ELR (cell line): ENCODE measurements at regions not wholly inside any gene's neighbourhood (a gene's known extent, or its start where the extent isn't known, plus 50 kb on each side); places are given as distances from the start of the nearest gene placed in this dataset.
"Not testable (repeated sequence)": the region's sequence is repeated elsewhere in the genome, so short reads cannot be mapped to it uniquely, and the experiment has no call there.

Experiments
- DNase-seq: peaks from one replicate; pipeline ENCODE4 v3.0.0-alpha.2; 2015; ENCODE audit warnings: low read depth

DNA sequence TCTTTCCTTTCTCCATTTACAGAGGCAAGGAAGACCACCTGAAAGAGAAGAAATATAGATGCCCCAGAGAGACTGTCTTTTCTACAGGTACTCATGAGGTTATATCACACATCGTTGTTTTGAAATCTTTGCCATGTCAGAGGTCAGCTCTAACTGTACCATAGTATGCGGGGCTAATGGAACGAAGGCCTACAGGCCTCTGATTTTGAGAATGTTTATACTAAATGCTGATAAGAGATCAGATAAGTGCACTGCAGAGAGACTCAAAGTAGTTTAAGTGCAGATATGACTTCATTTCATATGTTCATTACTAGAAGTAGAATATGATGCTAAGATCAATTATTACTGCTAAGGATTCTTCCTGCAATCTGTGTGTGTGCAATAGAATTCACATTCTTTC lies 1005.0 kb downstream of the GALC start:
- no peak for DNase-seq

DNA sequence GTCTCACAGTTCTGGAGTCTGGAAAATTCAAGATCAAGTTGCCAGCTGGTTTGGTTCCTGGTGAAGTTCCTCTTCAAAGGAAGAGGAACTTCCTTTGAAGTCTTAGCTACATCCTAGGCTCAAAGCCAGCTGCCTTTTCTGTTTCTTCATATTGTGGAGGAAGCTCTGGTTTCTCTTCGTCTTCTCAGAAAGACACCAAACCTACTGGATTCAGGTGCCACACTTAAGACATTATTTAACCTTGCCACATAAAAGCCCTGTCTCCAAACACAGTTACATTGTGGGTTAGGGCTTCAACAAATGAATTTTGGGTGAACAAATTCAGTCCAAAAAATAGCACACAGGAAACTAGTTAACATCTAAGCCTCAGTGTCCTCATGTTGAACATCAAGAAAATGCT lies 1019.8 kb downstream of the GALC start:
- DNase-seq: no peak

- no peak for DNase-seq
Measured at GRCh38 chr14:86971292-86971691, 1021.7 kb downstream of the GALC start.

GRCh38 chr14:86961106-86961716 lies 1031.8 kb downstream of the GALC start:
- peak; percentile 20 for DNase-seq

GRCh38 chr14:86955771-86956354 lies 1037.1 kb downstream of the GALC start:
- no peak for DNase-seq

DNA sequence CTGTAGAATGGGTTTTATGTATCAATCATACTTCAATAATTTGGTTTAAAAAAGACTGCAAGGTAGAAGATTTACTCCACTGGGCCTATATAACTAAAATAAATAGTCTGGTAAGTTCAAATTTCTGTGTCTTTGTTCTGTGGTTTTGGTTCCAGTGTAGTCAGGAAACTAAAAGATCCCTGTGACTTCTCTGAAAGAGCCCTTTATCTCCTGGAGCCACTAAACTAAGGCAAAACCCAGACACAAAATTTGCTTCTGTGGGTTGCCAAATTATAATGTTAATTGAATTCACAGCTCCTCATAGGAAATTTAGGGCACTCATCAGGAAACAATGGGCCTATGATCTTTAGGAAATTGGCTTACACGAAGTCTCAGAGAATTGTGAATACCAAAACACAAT lies 1038.4 kb downstream of the GALC start:
- DNase-seq: no peak

GRCh38 chr14:86946446-86946845 lies 1046.5 kb downstream of the GALC start:
- DNase-seq: no peak

- DNase-seq: no peak
Measured at GRCh38 chr14:86944434-86944833, 1048.5 kb downstream of the GALC start.

GRCh38 chr14:86943391-86944365 lies 1049.3 kb downstream of the GALC start:
- no peak for DNase-seq

DNA sequence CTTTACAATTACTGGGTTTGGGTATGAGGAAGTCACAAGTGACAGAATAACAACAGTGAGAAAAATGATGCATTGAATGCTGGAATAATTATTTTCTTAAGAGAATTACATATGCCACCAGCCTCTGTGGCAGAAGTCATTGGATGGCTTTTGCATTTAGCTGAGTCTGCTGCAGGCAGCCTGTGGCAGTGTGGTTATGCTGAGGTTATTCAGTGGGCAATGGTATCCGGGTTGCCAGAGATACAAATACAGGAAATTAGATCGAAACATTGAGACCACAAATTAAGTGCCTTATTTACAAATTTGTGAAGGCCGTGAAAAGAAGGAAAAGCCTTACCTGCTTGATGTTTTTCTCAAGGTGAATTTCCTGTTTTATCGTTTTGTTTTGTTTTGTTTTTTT lies 1050.0 kb downstream of the GALC start:
- no peak for DNase-seq

DNA sequence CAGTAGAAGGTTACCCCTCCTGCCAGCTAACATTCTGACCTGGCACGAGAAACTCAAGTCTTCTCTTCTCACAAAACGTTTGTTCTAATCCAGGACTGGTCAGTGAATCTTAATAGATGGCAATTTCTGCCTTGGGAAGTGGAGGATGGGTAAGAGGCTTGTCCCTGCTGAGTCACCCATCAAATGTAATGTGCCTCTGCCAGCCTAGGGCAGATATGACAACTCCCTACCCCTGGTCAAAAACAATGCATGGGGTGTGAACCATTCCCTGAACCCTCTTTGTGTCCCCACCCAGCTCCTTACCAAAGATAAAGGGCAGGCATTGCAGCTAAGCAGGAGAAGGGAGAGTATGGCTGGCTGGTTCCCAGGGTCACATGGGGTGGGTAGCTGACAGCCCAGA lies 1052.9 kb downstream of the GALC start:
- DNase-seq: no peak

DNA sequence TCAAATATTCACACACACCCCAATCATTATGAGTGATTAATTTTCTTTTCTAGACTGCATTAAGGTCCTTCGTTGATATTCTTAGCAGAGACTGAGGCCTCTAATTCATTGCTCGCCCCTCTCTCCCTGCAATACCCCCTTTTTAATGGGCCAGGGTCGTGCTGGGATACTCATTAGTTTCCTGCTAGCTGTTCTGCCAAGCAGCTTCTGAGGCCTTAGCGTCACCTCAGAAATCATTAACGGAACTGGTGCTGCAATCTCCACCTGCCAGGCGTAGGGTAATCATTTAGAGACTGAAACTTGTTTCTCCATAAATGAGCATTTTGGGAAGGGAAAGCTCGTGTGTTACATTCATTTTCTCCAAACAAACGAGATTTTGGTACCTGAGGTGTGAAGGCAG lies 1054.7 kb downstream of the GALC start:
- no peak for DNase-seq

- no peak for DNase-seq
Measured at GRCh38 chr14:86936556-86936955, 1056.4 kb downstream of the GALC start.

GRCh38 chr14:86935241-86935885 lies 1057.6 kb downstream of the GALC start:
- no peak for DNase-seq

- DNase-seq: no peak
Measured at GRCh38 chr14:86933958-86934595, 1058.9 kb downstream of the GALC start.

DNA sequence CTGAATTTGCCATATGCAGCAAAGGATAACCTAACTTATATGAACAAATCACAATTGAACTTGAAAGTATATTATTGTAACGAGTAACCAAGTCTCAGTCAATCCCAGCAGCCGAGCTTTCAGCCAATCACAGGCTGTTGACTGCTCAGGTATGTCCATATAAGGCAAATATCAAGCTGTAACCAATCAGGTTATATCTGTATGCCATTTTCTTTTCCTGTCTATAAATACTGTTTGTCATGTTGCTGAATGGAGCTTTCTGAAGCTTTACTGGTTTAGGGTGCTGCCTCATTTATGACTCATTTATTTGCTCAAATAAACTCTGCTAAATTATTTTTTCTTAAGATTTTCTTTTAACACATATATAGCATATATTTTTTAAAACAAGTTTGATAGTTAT lies 1059.5 kb downstream of the GALC start:
- DNase-seq: no peak

DNA sequence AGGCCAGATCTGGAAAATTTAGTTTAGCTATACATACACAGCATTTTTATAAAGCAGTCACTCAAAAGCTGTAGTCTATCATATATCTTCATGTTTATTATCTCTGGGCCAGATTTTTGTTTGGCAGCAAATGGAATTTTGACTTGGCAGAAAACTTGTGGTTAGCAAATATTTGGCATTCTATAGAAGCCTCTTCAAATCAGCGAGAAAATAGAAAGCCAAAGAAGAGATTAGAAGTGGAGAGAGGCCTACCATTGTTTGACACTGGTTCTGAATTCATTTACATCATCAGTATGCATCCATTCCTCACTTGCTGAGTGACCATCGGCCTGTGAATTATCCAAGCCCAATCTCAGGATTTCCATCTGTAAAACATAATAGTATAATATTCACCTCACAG lies 1077.6 kb downstream of the GALC start:
- no peak for DNase-seq

- no peak for DNase-seq
Measured at GRCh38 chr14:86912709-86913108, 1080.3 kb downstream of the GALC start.

DNA sequence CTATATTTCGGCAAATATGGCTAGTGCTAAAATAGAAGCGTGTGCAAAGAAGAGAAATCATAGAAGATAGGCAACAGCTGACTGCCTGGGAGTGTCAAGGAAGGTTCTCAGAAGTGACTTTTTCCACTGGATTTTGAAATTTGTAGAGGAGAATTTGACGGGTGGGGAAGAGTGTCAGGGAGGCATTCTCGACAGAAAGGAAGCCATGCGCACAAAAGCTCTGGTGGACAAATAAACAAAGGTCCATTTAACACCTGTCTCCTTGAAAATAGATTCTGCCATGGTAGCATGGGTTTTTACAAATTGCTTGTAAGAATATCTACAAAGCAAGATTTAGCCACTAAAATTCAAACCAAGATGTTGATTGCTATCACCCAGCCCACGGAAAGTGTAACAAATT lies 1081.5 kb downstream of the GALC start:
- no peak for DNase-seq

DNA sequence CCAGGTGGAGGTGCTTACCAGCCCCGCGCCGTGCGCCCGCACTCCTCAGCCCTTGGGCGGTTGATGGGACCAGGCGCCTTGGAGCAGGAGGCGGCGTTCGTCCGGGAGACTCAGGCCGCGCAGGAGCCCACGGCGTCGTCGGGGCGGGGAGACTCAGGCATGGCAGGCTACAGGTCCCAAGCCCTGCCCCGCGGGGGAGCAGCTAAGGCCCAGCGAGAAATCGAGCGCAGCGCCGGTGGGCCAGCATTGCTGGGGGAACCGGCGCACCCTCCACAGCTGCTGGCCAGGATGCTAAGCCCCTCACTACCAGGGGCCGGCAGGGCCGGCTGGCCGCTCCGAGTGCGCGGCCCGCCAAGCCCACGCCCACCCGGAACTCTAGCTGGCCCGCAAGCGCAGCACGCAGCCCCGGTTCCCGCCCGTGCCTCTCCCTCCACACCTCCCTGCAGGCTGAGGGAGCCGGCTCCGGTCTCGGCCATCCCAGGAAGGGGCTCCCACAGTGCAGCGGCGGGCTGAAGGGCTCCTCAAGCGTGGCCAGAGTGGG lies 1087.5 kb downstream of the GALC start:
- DNase-seq: not testable (repeated sequence)

GRCh38 chr14:86902176-86902950 lies 1090.6 kb downstream of the GALC start:
- DNase-seq: no peak
